ENCODE measurements at regions not wholly inside any gene's neighbourhood (a gene's known extent, or its start where the extent isn't known, plus 50 kb on each side); places are given as distances from the start of the nearest gene placed in this dataset.

DNA sequence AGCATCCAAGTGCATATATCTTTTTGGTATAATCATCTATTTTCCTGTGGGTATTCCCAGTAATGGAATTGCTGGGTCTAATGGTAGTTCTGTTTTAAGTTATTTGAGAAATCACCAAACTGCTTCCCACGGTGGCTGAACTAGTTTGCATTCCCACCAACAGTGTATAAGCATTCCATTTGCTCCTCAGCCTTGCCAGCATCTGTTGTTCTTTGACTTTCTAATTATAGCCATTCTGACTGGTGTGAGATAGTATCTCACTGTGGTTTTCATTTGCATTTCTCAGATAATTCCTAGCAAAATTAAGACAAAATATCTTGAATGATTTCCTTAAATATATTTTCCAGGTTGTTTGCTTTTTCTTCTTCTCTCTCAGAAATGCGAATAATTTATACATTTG lies 341.1 kb downstream of the GBA3 start:
- H3K4me3 Mint-ChIP-seq = no peak overlapping the region
- no peaks in the 10 kb centered on the region for H3K27me3 Mint-ChIP-seq
- H3K27ac ChIP-seq (ENCODE audit: low read depth in 1 of 2, low read length in 2 of 2) = no peak overlapping the region
- H3K9me3 Mint-ChIP-seq = peaks cover 2% of the 10 kb centered on the region
- intact Hi-C loops (cut with DNase I, micrococcal nuclease) = no loop called here
- H3K4me3 ChIP-seq (ENCODE audit: low read length) = no peak overlapping the region
- DNase-seq (no peak), ATAC-seq (ENCODE audit: poor library complexity) (no peak)
- peaks cover 0 to 12% of the 10 kb centered on the region in 2 experiments for H3K9me3 ChIP-seq (ENCODE audit: control insufficient read depth in 1 of 2, insufficient read depth in 1 of 2, low read length in 2 of 2)
- no peaks in the 10 kb centered on the region for H3K4me1 ChIP-seq (ENCODE audit: insufficient read depth, low read length)
- H3K4me1 Mint-ChIP-seq (ENCODE audit: low read depth) = no peaks in the 10 kb centered on the region
- ChIA-PET POLR2A (no interaction called here), CTCF (no interaction called here)
- TF ChIP-seq, protein P1, sequence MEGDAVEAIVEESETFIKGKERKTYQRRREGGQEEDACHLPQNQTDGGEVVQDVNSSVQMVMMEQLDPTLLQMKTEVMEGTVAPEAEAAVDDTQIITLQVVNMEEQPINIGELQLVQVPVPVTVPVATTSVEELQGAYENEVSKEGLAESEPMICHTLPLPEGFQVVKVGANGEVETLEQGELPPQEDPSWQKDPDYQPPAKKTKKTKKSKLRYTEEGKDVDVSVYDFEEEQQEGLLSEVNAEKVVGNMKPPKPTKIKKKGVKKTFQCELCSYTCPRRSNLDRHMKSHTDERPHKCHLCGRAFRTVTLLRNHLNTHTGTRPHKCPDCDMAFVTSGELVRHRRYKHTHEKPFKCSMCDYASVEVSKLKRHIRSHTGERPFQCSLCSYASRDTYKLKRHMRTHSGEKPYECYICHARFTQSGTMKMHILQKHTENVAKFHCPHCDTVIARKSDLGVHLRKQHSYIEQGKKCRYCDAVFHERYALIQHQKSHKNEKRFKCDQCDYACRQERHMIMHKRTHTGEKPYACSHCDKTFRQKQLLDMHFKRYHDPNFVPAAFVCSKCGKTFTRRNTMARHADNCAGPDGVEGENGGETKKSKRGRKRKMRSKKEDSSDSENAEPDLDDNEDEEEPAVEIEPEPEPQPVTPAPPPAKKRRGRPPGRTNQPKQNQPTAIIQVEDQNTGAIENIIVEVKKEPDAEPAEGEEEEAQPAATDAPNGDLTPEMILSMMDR (IDR thresholded peaks at IDR 0.05) = no peak
- H3K36me3 ChIP-seq (ENCODE audit: insufficient read depth, low read length) = no peaks in the 10 kb centered on the region
- H3K27ac Mint-ChIP-seq = no peak overlapping the region
- H3K36me3 Mint-ChIP-seq (ENCODE audit: low read depth) = no peaks in the 10 kb centered on the region
- no peaks in the 10 kb centered on the region for H3K27me3 ChIP-seq (ENCODE audit: control insufficient read depth in 1 of 2, insufficient read depth in 2 of 2, low read length in 2 of 2)

DNA sequence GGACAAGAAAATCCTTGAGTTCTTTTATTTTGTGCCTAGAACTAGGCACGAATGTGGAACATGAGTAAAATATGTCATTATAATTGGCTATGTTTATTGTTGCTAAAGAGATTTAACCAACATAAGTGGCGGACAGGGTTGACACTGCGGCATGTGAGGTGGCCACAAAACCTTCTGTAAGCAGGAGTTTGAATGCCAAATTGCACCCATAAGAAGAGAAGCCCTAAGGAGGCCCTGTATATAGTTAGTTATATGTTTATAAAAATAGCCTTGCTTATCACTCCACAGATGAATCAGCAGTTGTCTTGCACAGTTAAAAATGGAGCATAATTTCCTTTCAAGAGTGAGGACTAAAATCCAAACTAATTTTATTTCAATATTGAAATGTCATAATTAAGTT lies 336.1 kb downstream of the GBA3 start:
- TF ChIP-seq, protein P1 (IDR thresholded peaks at IDR 0.05) = no peak
- Mint-ChIP-seq H3K9me3 (peaks cover 2% of the 10 kb centered on the region), H3K4me1 (ENCODE audit: low read depth) (no peaks in the 10 kb centered on the region), H3K4me3 (no peak overlapping the region), H3K36me3 (ENCODE audit: low read depth) (no peaks in the 10 kb centered on the region), H3K27me3 (no peaks in the 10 kb centered on the region), H3K27ac (no peak overlapping the region)
- CTCF ChIA-PET = no interaction called here
- Histone ChIP-seq H3K27me3 (ENCODE audit: control insufficient read depth in 1 of 2, insufficient read depth in 2 of 2, low read length in 2 of 2) (no peaks in the 10 kb centered on the region), H3K36me3 (ENCODE audit: insufficient read depth, low read length) (no peaks in the 10 kb centered on the region), H3K4me1 (ENCODE audit: insufficient read depth, low read length) (no peaks in the 10 kb centered on the region), H3K9me3 (ENCODE audit: control insufficient read depth in 1 of 2, insufficient read depth in 1 of 2, low read length in 2 of 2) (peaks cover 0 to 4% of the 10 kb centered on the region in 2 experiments), H3K4me3 (ENCODE audit: low read length) (no peak overlapping the region), H3K27ac (ENCODE audit: low read depth in 1 of 2, low read length in 2 of 2) (no peak overlapping the region)
- intact Hi-C loops (cut with DNase I, micrococcal nuclease) = no loop called here
- POLR2A ChIA-PET = no interaction called here
- DNase-seq = no peak
- ATAC-seq (ENCODE audit: poor library complexity) = no peak

DNA sequence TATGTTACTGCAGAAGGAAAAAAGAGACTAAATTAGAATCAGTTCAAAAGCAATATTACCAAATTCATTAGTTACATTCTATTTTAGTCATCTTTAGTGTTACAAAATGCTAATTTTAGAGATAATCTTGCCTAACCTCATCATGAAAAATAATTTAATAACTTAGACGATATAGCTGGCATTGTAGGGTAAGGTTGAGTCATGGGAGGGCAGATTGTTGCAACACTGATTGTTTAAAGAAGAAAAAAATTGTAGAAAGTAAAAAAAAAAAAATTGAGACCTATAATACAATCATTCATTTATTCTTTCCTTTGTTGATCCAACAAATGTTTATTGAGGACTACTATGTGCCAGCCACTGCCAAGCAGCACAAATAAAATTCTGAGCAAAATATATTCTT lies 330.9 kb downstream of the GBA3 start:
- no peaks in the 10 kb centered on the region for H3K27me3 Mint-ChIP-seq
- Histone ChIP-seq H3K27ac (ENCODE audit: low read depth in 1 of 2, low read length in 2 of 2) (no peak overlapping the region), H3K4me1 (ENCODE audit: insufficient read depth, low read length) (no peaks in the 10 kb centered on the region), H3K9me3 (ENCODE audit: control insufficient read depth in 1 of 2, insufficient read depth in 1 of 2, low read length in 2 of 2) (peaks cover 0 to 4% of the 10 kb centered on the region in 2 experiments), H3K27me3 (ENCODE audit: control insufficient read depth in 1 of 2, insufficient read depth in 2 of 2, low read length in 2 of 2) (no peaks in the 10 kb centered on the region), H3K4me3 (ENCODE audit: low read length) (no peak overlapping the region), H3K36me3 (ENCODE audit: insufficient read depth, low read length) (no peaks in the 10 kb centered on the region)
- no peak overlapping the region for H3K27ac Mint-ChIP-seq
- no peak for ATAC-seq (ENCODE audit: poor library complexity)
- H3K4me3 Mint-ChIP-seq = no peak overlapping the region
- ChIA-PET POLR2A (no interaction called here), CTCF (no interaction called here)
- no peaks in the 10 kb centered on the region for H3K9me3 Mint-ChIP-seq
- H3K36me3 Mint-ChIP-seq (ENCODE audit: low read depth) = no peaks in the 10 kb centered on the region
- intact Hi-C loops (cut with DNase I, micrococcal nuclease) = no loop called here
- DNase-seq = no peak
- TF ChIP-seq, protein P1 (IDR thresholded peaks at IDR 0.05) = no peak
- no peaks in the 10 kb centered on the region for H3K4me1 Mint-ChIP-seq (ENCODE audit: low read depth)

Measured in CD4-positive, alpha-beta T cell (primary cell).